OCI-LY7 (cell line): ENCODE measurements at regions not wholly inside any gene's neighbourhood (a gene's known extent, or its start where the extent isn't known, plus 50 kb on each side); places are given as distances from the start of the nearest gene placed in this dataset.

Experiments used
- BruUV-seq: library from RNA; stranded (reverse); fragments of 400-500 nt; replicated peaks from 2 replicates; lab custom pipeline; 2021; lab: Mats Ljungman, UMichigan
- CTCF ChIA-PET: fragments of 300-600 bp; sonication (Branson Sonifier 250); formaldehyde crosslinking; loops from one replicate; lab custom pipeline; 2022; ENCODE audit warnings: antibody characterized with exemption; ENCODE audit not compliant: unreplicated experiment; lab: Charles Lee
- POLR2A ChIA-PET: fragments of 300-600 bp; sonication (Branson Sonifier 250); formaldehyde crosslinking; loops from one replicate; lab custom pipeline; 2022; ENCODE audit warnings: antibody characterized with exemption; lab: Charles Lee
- DNase-seq: peaks from one replicate; pipeline ENCODE4 v3.0.0-alpha.2; 2015; ENCODE audit warnings: low spot score
- H2AFZ ChIP-seq: fragments of 200-600 bp; sonication (generic), shearing (Covaris generic); 2 replicates; pipeline ENCODE4 v1.6.1; 2014; ENCODE audit warnings: mild to moderate bottlenecking, antibody characterized with exemption, low read length, moderate library complexity
- H3K27ac ChIP-seq: fragments of 200-600 bp; sonication (generic); 2 replicates; pipeline ENCODE4 v1.5.1; 2014; ENCODE audit warnings: mixed run types, low read depth, mild to moderate bottlenecking, moderate library complexity, low read length, inconsistent platforms; ENCODE audit not compliant: poor library complexity, severe bottlenecking
- H3K36me3 ChIP-seq: fragments of 200-600 bp; sonication (generic); 2 replicates; pipeline ENCODE4 v1.6.1; 2014; ENCODE audit warnings: mild to moderate bottlenecking, antibody characterized with exemption, low read length, moderate library complexity, mixed read lengths; ENCODE audit not compliant: insufficient read depth
- H3K4me1 ChIP-seq: fragments of 200-600 bp; sonication (generic); 2 replicates; pipeline ENCODE4 v1.5.1; 2014; ENCODE audit warnings: mild to moderate bottlenecking, low read length; ENCODE audit not compliant: insufficient read depth, poor library complexity, severe bottlenecking
- H3K4me2 ChIP-seq: fragments of 200-600 bp; sonication (generic); 2 replicates; pipeline ENCODE4 v1.6.1; 2014; ENCODE audit warnings: mild to moderate bottlenecking, low read length
- H3K4me3 ChIP-seq: fragments of 200-600 bp; sonication (generic); 2 replicates; pipeline ENCODE4 v1.5.1; 2014; ENCODE audit warnings: mild to moderate bottlenecking, low read depth, low read length; ENCODE audit not compliant: poor library complexity, severe bottlenecking
- H3K79me2 ChIP-seq: fragments of 200-600 bp; sonication (generic); 2 replicates; pipeline ENCODE4 v1.6.1; 2016; ENCODE audit warnings: low read depth, mild to moderate bottlenecking, low read length, moderate library complexity, mixed read lengths; ENCODE audit not compliant: insufficient read depth
- H3K9me2 ChIP-seq: fragments of 200-600 bp; sonication (generic); 2 replicates; pipeline ENCODE4 v1.6.1; 2016; ENCODE audit warnings: mild to moderate bottlenecking, low read length, mixed read lengths; ENCODE audit not compliant: insufficient read depth
- H3K9me3 ChIP-seq: fragments of 200-600 bp; sonication (generic); 2 replicates; pipeline ENCODE4 v1.6.1; 2014; ENCODE audit warnings: mild to moderate bottlenecking, mixed run types, low read length, mixed read lengths
- H4K20me1 ChIP-seq: fragments of 200-600 bp; sonication (generic); 2 replicates; pipeline ENCODE4 v1.6.1; 2014; ENCODE audit warnings: mild to moderate bottlenecking, antibody characterized with exemption, low read length, moderate library complexity, mixed read lengths; ENCODE audit not compliant: insufficient read depth
- CTCF ChIP-seq: fragments of 200-600 bp; sonication (generic); conservative IDR thresholded peaks from 2 replicates; pipeline ENCODE4 v1.5.1; 2014; ENCODE audit warnings: mild to moderate bottlenecking, antibody characterized with exemption, low read length, moderate library complexity, mixed read lengths
- EZH2phosphoT487 ChIP-seq: fragments of 200-600 bp; sonication (generic); IDR thresholded peaks from 2 replicates; pipeline ENCODE4 v1.6.1; 2018; ENCODE audit warnings: low read depth, borderline replicate concordance, mild to moderate bottlenecking, mixed run types, antibody characterized with exemption, low read length, moderate library complexity, mixed read lengths
- intact Hi-C: fragments of 100-400 bp; cut with micrococcal nuclease; formaldehyde crosslinking; loops from one replicate; pipeline ENCODE4 v1.10.0; 2022; ENCODE audit not compliant: unreplicated experiment

DNA sequence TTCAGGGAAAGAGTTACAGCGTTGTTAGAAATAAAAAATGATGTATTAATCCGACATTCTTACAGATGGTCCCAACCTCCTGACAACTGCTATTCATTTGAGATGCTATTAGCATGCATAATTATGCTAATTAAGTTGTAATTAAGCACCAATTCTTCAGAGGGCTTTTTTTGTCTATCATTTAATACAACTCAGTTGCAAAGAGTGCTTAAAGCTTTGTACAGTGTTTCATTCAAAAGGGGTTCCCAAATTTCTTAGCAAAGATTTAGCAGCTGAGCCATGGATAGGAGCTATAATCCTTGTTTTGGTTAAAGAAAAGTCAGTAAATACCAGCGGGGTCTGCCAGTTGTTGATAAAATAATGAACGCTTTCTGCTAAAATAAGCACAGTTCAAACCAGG lies 150.7 kb upstream of the DYNLRB2 start:
- no peaks in the 10 kb centered on the region for H3K79me2 ChIP-seq
- ChIA-PET POLR2A (interaction anchor here (0.7 kb wide), 1 partner anchor 549 kb away, joined by 3 read pairs; no protein-coding TSS in a partner anchor), CTCF (no interaction called here)
- no TSS peak for BruUV-seq
- H4K20me1 ChIP-seq, result no peaks in the 10 kb centered on the region
- intact Hi-C loops, result no loop called here
- H3K9me2 ChIP-seq, result no peaks in the 10 kb centered on the region
- no peak overlapping the region for H3K4me3 ChIP-seq
- H3K36me3 ChIP-seq, result no peaks in the 10 kb centered on the region
- no peak overlapping the region for H2AFZ ChIP-seq
- no peak for TF ChIP-seq CTCF
- H3K4me1 ChIP-seq, result no peaks in the 10 kb centered on the region
- DNase-seq, result no peak
- no peak overlapping the region for H3K4me2 ChIP-seq
- H3K27ac ChIP-seq, result no peak overlapping the region
- H3K9me3 ChIP-seq, result no peaks in the 10 kb centered on the region

DNA sequence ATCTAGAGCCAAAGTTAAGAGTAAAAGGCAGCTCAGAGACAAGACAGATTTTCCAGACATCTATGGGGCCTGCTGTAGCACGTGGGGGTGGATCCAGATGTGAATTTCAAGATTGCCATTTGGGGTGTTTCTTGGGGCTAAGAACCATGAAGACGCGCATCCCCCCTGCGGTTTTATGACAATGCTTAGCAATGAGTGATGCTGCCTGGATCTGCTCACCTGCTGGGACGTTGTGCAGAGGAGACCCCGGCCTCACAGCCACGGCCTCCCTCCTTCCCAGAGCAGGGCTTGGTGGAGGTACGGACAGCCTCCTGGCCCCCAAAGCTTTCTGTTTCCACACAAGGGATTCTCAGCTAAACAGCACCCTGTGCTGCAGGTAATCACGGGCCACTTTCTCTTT lies 151.5 kb upstream of the DYNLRB2 start:
- Histone ChIP-seq H4K20me1 (no peaks in the 10 kb centered on the region), H2AFZ (no peak overlapping the region), H3K36me3 (no peaks in the 10 kb centered on the region), H3K27ac (no peak overlapping the region), H3K9me3 (no peaks in the 10 kb centered on the region), H3K4me1 (no peaks in the 10 kb centered on the region), H3K4me3 (no peak overlapping the region), H3K79me2 (no peaks in the 10 kb centered on the region), H3K9me2 (no peaks in the 10 kb centered on the region), H3K4me2 (no peak overlapping the region)
- no peak for DNase-seq
- TF ChIP-seq EZH2phosphoT487 (no peak), CTCF (no peak)
- POLR2A ChIA-PET, result no interaction called here
- CTCF ChIA-PET, result no interaction called here
- intact Hi-C loops, result no loop called here
- no TSS peak for BruUV-seq

GRCh38 chr16:80387318-80387921 lies 153.4 kb upstream of the DYNLRB2 start:
- H2AFZ ChIP-seq, result no peak overlapping the region
- no peaks in the 10 kb centered on the region for H3K79me2 ChIP-seq
- POLR2A ChIA-PET, result no interaction called here
- H3K9me2 ChIP-seq, result no peaks in the 10 kb centered on the region
- CTCF ChIA-PET, result no interaction called here
- no peaks in the 10 kb centered on the region for H4K20me1 ChIP-seq
- H3K4me3 ChIP-seq, result no peak overlapping the region
- TF ChIP-seq EZH2phosphoT487, result no peak
- H3K9me3 ChIP-seq, result no peaks in the 10 kb centered on the region
- H3K36me3 ChIP-seq, result no peaks in the 10 kb centered on the region
- intact Hi-C loops, result no loop called here
- H3K4me1 ChIP-seq, result no peaks in the 10 kb centered on the region
- DNase-seq, result no peak
- H3K27ac ChIP-seq, result no peak overlapping the region
- BruUV-seq, result no TSS peak
- H3K4me2 ChIP-seq, result no peak overlapping the region
